HG02642 (cell line): ENCODE measurements at regions not wholly inside any gene's neighbourhood (a gene's known extent, or its start where the extent isn't known, plus 50 kb on each side); places are given as distances from the start of the nearest gene placed in this dataset.
"Not testable (repeated sequence)": the region's sequence is repeated elsewhere in the genome, so short reads cannot be mapped to it uniquely, and the experiment has no call there.

ENCODE experiments used
- ATAC-seq: cut with Tn5 transposase; IDR thresholded peaks from one replicate; pipeline ENCODE4 v1.9.1; 2021; ENCODE audit warnings: mild to moderate bottlenecking; ENCODE audit not compliant: unreplicated experiment, poor library complexity

GRCh38 chr5:32534041-32534440 is 51.3 kb upstream of the SUB1 start:
- no peak for ATAC-seq

- peak; percentile 58 for ATAC-seq
Measured at GRCh38 chr5:32531885-32532520, 53.4 kb upstream of the SUB1 start.

- ATAC-seq: not testable (repeated sequence)
Measured at GRCh38 chr5:32527321-32527720, 58.0 kb upstream of the SUB1 start.

- ATAC-seq: no peak
Measured at GRCh38 chr5:32526810-32527209, 58.5 kb upstream of the SUB1 start.

GRCh38 chr5:32523625-32524024 is 61.7 kb upstream of the SUB1 start:
- no peak for ATAC-seq

- ATAC-seq: no peak
Measured at GRCh38 chr5:32522429-32523143, 62.8 kb upstream of the SUB1 start.

GRCh38 chr5:32521481-32521880 is 63.9 kb upstream of the SUB1 start:
- ATAC-seq: no peak

GRCh38 chr5:32520972-32521371 is 64.4 kb upstream of the SUB1 start:
- ATAC-seq: no peak

GRCh38 chr5:32520356-32520755 is 65.0 kb upstream of the SUB1 start:
- ATAC-seq: no peak

- ATAC-seq: no peak
Measured at GRCh38 chr5:32519508-32519907, 65.8 kb upstream of the SUB1 start.

GRCh38 chr5:32514806-32515205 is 70.3 kb upstream of the ZFR start:
- no peak for ATAC-seq

- no peak for ATAC-seq
Measured at GRCh38 chr5:32512926-32513325, 68.4 kb upstream of the ZFR start.

- ATAC-seq: no peak
Measured at GRCh38 chr5:32511776-32512374, 67.3 kb upstream of the ZFR start.

- ATAC-seq: no peak
Measured at GRCh38 chr5:32510860-32511259, 66.3 kb upstream of the ZFR start.

- no peak for ATAC-seq
Measured at GRCh38 chr5:32508806-32509805, 64.6 kb upstream of the ZFR start.

- no peak for ATAC-seq
Measured at GRCh38 chr5:32507738-32508434, 63.3 kb upstream of the ZFR start.

GRCh38 chr5:32506799-32507198 is 62.3 kb upstream of the ZFR start:
- no peak for ATAC-seq

GRCh38 chr5:32506201-32506661 is 61.7 kb upstream of the ZFR start:
- no peak for ATAC-seq

GRCh38 chr5:32505756-32506155 is 61.2 kb upstream of the ZFR start:
- no peak for ATAC-seq
